Endothelial cell of umbilical vein (primary cell): ENCODE measurements at regions not wholly inside any gene's neighbourhood (a gene's known extent, or its start where the extent isn't known, plus 50 kb on each side); places are given as distances from the start of the nearest gene placed in this dataset.

Source experiments
- EZH2 ChIP-seq: IDR thresholded peaks from 2 replicates; pipeline ENCODE4 v1.6.1; 2012; ENCODE audit warnings: borderline replicate concordance, low read depth, mild to moderate bottlenecking, moderate library complexity, low read length, inconsistent platforms; ENCODE audit not compliant: severe bottlenecking
- FOS ChIP-seq: IDR thresholded peaks from 2 replicates; pipeline ENCODE4 v1.6.1; 2011; ENCODE audit warnings: mild to moderate bottlenecking, low read length, moderate library complexity, borderline replicate concordance; ENCODE audit not compliant: insufficient read depth
- GATA2 ChIP-seq: IDR thresholded peaks from 2 replicates; pipeline ENCODE4 v1.7.0; 2011; ENCODE audit warnings: low read depth, mild to moderate bottlenecking, moderate library complexity, mixed read lengths, low read length; ENCODE audit not compliant: insufficient read length, insufficient read depth
- JUN ChIP-seq: IDR thresholded peaks from 2 replicates; pipeline ENCODE4 v1.6.1; 2011; ENCODE audit warnings: borderline replicate concordance, low read depth; ENCODE audit not compliant: insufficient read length, insufficient read depth
- MYC ChIP-seq: IDR thresholded peaks from one replicate; pipeline ENCODE4 v1.6.1; 2011; ENCODE audit warnings: mild to moderate bottlenecking, low read depth, low read length
- POLR2A ChIP-seq: IDR thresholded peaks from 2 replicates; pipeline ENCODE4 v1.6.1; 2012; ENCODE audit warnings: low read depth, mild to moderate bottlenecking, control low read depth, low read length
- POLR2AphosphoS5 ChIP-seq: IDR thresholded peaks from 2 replicates; pipeline ENCODE4 v1.6.1; 2012; ENCODE audit warnings: low read depth, mild to moderate bottlenecking, control low read depth, low read length, moderate library complexity; ENCODE audit not compliant: insufficient read depth
- TF ChIP-seq, protein P1 (sequence below), 2 donors: IDR thresholded peaks; 1 replicate in 1 of 2; 2 replicates in 1 of 2; pipeline ENCODE4 v1.5.1; 2011; ENCODE audit warnings: low read length in 2 of 2, mild to moderate bottlenecking in 2 of 2, moderate library complexity in 2 of 2, control low read depth in 1 of 2, inconsistent platforms in 1 of 2, low read depth in 1 of 2; ENCODE audit not compliant: insufficient read depth in 1 of 2; ENCODE audit errors: extremely low read depth in 1 of 2
- TF ChIP-seq, protein P2 (sequence below): IDR thresholded peaks from 2 replicates; pipeline ENCODE4 v1.6.1; 2011; ENCODE audit not compliant: insufficient read depth, insufficient read length

DNA sequence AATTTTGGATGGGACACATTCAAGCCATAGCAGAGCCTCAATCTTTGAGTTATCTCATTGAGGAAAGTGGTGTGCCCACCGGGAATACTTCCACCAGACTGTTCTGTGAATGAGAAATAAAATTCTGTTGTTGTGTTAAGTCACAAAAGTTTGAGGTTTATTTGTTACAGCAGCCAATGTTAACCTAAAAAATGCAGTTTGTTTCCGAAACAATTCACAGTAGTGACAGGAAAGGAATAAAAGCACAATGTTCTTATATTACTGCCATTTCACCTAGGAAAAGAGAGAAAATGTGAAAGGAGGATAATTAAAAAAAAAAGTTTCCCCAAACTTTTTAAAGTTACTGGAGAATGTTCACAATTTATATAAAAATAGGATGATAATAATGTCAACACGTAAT is 344.6 kb downstream of the CD83 start:
- TF ChIP-seq EZH2 (no peak), POLR2AphosphoS5 (no peak), POLR2A (no peak), GATA2 (no peak), FOS (no peak), JUN (no peak), MYC (no peak)
- TF ChIP-seq, protein P1, sequence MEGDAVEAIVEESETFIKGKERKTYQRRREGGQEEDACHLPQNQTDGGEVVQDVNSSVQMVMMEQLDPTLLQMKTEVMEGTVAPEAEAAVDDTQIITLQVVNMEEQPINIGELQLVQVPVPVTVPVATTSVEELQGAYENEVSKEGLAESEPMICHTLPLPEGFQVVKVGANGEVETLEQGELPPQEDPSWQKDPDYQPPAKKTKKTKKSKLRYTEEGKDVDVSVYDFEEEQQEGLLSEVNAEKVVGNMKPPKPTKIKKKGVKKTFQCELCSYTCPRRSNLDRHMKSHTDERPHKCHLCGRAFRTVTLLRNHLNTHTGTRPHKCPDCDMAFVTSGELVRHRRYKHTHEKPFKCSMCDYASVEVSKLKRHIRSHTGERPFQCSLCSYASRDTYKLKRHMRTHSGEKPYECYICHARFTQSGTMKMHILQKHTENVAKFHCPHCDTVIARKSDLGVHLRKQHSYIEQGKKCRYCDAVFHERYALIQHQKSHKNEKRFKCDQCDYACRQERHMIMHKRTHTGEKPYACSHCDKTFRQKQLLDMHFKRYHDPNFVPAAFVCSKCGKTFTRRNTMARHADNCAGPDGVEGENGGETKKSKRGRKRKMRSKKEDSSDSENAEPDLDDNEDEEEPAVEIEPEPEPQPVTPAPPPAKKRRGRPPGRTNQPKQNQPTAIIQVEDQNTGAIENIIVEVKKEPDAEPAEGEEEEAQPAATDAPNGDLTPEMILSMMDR (IDR thresholded peaks at IDR 0.05; ENCODE audit: extremely low read depth in 1 of 2, insufficient read depth in 1 of 2, low read depth in 1 of 2, low read length in 2 of 2), result no peak
- TF ChIP-seq, protein P2, sequence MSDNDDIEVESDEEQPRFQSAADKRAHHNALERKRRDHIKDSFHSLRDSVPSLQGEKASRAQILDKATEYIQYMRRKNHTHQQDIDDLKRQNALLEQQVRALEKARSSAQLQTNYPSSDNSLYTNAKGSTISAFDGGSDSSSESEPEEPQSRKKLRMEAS, result no peak
